Hepatocyte (in vitro differentiated cells): ENCODE measurements at regions not wholly inside any gene's neighbourhood (a gene's known extent, or its start where the extent isn't known, plus 50 kb on each side); places are given as distances from the start of the nearest gene placed in this dataset.

Experiments
- DNase-seq: peaks from one replicate; pipeline ENCODE4 v3.0.0-alpha.2; 2016; ENCODE audit warnings: low spot score
- H2AFZ ChIP-seq: fragments of 200-600 bp; sonication (generic); 2 replicates; pipeline ENCODE4 v1.6.0; 2016; ENCODE audit warnings: antibody characterized with exemption, mild to moderate bottlenecking
- H3K27ac ChIP-seq: fragments of 200-600 bp; sonication (generic); 2 replicates; pipeline ENCODE4 v1.5.1; 2016; ENCODE audit warnings: mild to moderate bottlenecking
- H3K27me3 ChIP-seq: fragments of 200-600 bp; sonication (generic); 2 replicates; pipeline ENCODE4 v1.6.1; 2016
- H3K36me3 ChIP-seq: fragments of 200-600 bp; sonication (generic); replicated peaks from 2 replicates; pipeline ENCODE4 v1.5.1; 2016; ENCODE audit warnings: low read depth; ENCODE audit not compliant: insufficient read depth
- H3K4me1 ChIP-seq: fragments of 200-600 bp; sonication (generic); 2 replicates; pipeline ENCODE4 v1.5.1; 2016; ENCODE audit warnings: mild to moderate bottlenecking, moderate library complexity; ENCODE audit not compliant: insufficient read depth
- H3K4me2 ChIP-seq: fragments of 200-600 bp; sonication (generic); 2 replicates; pipeline ENCODE4 v1.6.0; 2016
- H3K4me3 ChIP-seq: fragments of 200-600 bp; sonication (generic); 2 replicates; pipeline ENCODE4 v1.5.1; 2016; ENCODE audit warnings: mild to moderate bottlenecking
- H3K79me2 ChIP-seq: fragments of 200-600 bp; sonication (generic); 2 replicates; pipeline ENCODE4 v1.6.0; 2017; ENCODE audit warnings: mild to moderate bottlenecking
- H3K9me2 ChIP-seq: fragments of 200-600 bp; sonication (generic); replicated peaks from 2 replicates; pipeline ENCODE4 v1.6.0; 2017; ENCODE audit warnings: mild to moderate bottlenecking; ENCODE audit not compliant: insufficient read depth
- H3K9me3 ChIP-seq: fragments of 200-600 bp; sonication (generic); 2 replicates; pipeline ENCODE4 v1.5.1; 2016; ENCODE audit warnings: low read depth, mild to moderate bottlenecking
- H4K20me1 ChIP-seq: fragments of 200-600 bp; sonication (generic); 2 replicates; pipeline ENCODE4 v1.6.0; 2016; ENCODE audit warnings: mild to moderate bottlenecking; ENCODE audit not compliant: insufficient read depth, poor library complexity, severe bottlenecking
- EZH2 ChIP-seq: fragments of 200-600 bp; sonication (generic); IDR thresholded peaks from 2 replicates; pipeline ENCODE4 v1.6.1; 2016; ENCODE audit warnings: antibody characterized with exemption, mild to moderate bottlenecking, borderline replicate concordance
- EZH2phosphoT487 ChIP-seq: fragments of 200-600 bp; sonication (generic); IDR thresholded peaks from one replicate; pipeline ENCODE4 v1.6.1; 2018; ENCODE audit warnings: antibody characterized with exemption, mild to moderate bottlenecking, low read depth, moderate library complexity; ENCODE audit not compliant: unreplicated experiment, severe bottlenecking
- WGBS: methylation state at CpG from one replicate; pipeline ENCODE4 v1.1.6; 2016; ENCODE audit warnings: low lambda C conversion rate; ENCODE audit errors: missing lambda C conversion rate; 5-methylcytosine and 5-hydroxymethylcytosine counted together
- TF ChIP-seq, protein P1 (sequence below): fragments of 200-600 bp; sonication (generic); IDR thresholded peaks from 2 replicates; pipeline ENCODE4 v1.5.1; 2016; ENCODE audit warnings: antibody characterized with exemption, mild to moderate bottlenecking; ENCODE audit not compliant: poor library complexity

DNA sequence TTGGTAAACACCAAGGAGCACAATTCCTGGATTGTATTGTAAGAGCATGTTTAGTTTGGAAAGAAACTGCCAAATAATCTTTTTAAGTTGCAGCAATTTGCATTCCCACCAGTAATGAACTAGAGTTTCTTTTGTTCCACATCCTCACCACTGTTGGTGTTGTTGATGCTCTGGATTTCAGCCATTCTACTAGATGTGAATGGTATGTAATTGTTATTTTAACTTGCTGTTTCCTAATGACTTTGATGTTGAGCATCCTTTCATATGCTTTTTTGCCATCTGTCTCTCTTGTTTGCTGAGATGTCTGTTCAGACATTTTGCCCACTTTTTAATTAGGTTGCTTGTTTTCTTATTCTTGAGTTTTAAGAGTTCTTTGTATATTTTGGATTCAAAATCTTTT lies 1654.1 kb downstream of the GRIK2 start:
- no peaks in the 10 kb centered on the region for H3K36me3 ChIP-seq
- no peaks in the 10 kb centered on the region for H4K20me1 ChIP-seq
- no peak for TF ChIP-seq EZH2phosphoT487
- TF ChIP-seq EZH2, result no peak
- TF ChIP-seq, protein P1, sequence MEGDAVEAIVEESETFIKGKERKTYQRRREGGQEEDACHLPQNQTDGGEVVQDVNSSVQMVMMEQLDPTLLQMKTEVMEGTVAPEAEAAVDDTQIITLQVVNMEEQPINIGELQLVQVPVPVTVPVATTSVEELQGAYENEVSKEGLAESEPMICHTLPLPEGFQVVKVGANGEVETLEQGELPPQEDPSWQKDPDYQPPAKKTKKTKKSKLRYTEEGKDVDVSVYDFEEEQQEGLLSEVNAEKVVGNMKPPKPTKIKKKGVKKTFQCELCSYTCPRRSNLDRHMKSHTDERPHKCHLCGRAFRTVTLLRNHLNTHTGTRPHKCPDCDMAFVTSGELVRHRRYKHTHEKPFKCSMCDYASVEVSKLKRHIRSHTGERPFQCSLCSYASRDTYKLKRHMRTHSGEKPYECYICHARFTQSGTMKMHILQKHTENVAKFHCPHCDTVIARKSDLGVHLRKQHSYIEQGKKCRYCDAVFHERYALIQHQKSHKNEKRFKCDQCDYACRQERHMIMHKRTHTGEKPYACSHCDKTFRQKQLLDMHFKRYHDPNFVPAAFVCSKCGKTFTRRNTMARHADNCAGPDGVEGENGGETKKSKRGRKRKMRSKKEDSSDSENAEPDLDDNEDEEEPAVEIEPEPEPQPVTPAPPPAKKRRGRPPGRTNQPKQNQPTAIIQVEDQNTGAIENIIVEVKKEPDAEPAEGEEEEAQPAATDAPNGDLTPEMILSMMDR, result no peak
- H3K27ac ChIP-seq, result no peak overlapping the region
- H2AFZ ChIP-seq, result no peak overlapping the region
- DNase-seq, result no peak
- H3K9me2 ChIP-seq, result no peaks in the 10 kb centered on the region
- H3K27me3 ChIP-seq, result no peaks in the 10 kb centered on the region
- no peaks in the 10 kb centered on the region for H3K4me1 ChIP-seq
- no peaks in the 10 kb centered on the region for H3K79me2 ChIP-seq
- no peak overlapping the region for H3K4me3 ChIP-seq
- H3K9me3 ChIP-seq, result no peaks in the 10 kb centered on the region
- H3K4me2 ChIP-seq, result no peak overlapping the region

DNA sequence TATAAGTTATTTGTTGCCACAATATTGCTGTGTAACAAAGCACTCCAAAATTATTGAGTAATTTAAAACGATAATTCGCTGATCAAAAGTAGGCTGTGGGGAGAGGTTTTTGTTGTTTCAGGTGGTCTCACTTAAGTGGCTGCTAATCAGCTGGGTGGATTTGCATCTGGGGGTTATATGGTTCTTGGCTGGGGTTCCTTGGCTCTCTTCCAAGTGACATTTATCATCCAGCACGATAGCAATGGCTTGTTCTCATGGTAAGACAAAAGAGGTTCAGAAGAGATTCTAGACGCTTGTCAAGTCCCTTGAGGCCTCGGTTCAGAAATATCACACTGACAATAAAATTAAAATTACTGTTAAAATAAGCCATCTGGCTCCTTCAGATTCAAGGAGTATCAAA lies 1648.8 kb downstream of the GRIK2 start:
- Histone ChIP-seq H3K27me3 (no peaks in the 10 kb centered on the region), H3K9me3 (no peaks in the 10 kb centered on the region), H4K20me1 (no peaks in the 10 kb centered on the region), H3K9me2 (no peaks in the 10 kb centered on the region), H3K4me1 (no peaks in the 10 kb centered on the region), H3K36me3 (no peaks in the 10 kb centered on the region), H3K4me2 (no peak overlapping the region), H3K4me3 (no peak overlapping the region), H2AFZ (no peak overlapping the region), H3K79me2 (no peaks in the 10 kb centered on the region), H3K27ac (no peak overlapping the region)
- WGBS, result 80% methylated on average over 5 of the region's 5 CpGs
- TF ChIP-seq EZH2phosphoT487 (no peak), EZH2 (no peak)
- TF ChIP-seq, protein P1, result no peak
- DNase-seq, result no peak

DNA sequence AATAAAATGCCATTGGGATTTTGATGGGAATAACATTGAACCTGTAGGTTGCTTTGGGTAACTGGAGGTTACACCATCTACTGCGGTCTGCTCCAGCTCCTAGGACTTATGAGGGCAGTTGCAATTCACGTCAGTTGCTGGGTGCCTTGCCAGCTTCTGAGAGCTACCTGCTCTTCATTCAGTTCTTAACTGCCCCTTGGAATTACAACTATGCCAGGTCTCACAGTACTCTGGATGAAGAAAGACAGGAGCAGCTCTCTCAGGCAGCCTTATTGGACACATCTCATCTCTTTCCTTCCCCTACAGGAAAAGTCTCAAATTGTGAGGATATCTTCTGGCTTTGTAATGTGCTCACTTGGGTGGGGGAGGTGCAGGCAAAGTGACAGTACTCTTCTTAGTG lies 1643.3 kb downstream of the GRIK2 start:
- no peaks in the 10 kb centered on the region for H3K9me2 ChIP-seq
- no peaks in the 10 kb centered on the region for H3K79me2 ChIP-seq
- H3K27me3 ChIP-seq, result no peaks in the 10 kb centered on the region
- no peak for DNase-seq
- no peak overlapping the region for H3K27ac ChIP-seq
- 77% methylated on average over 2 of the region's 2 CpGs for WGBS
- no peak overlapping the region for H3K4me2 ChIP-seq
- TF ChIP-seq EZH2phosphoT487 (no peak), EZH2 (no peak)
- TF ChIP-seq, protein P1, result no peak
- no peak overlapping the region for H2AFZ ChIP-seq
- no peaks in the 10 kb centered on the region for H3K9me3 ChIP-seq
- no peak overlapping the region for H3K4me3 ChIP-seq
- H4K20me1 ChIP-seq, result no peaks in the 10 kb centered on the region
- H3K4me1 ChIP-seq, result no peaks in the 10 kb centered on the region
- no peaks in the 10 kb centered on the region for H3K36me3 ChIP-seq
